PC-3 (cell line): ENCODE measurements at regions not wholly inside any gene's neighbourhood (a gene's known extent, or its start where the extent isn't known, plus 50 kb on each side); places are given as distances from the start of the nearest gene placed in this dataset.
A peak's percentile ranks its signal among the peaks of the same experiment; 100 is the strongest.

ENCODE experiments used
- ATAC-seq: fragments of 200-7000 bp; cut with Tn5 transposase; 2 replicates; pipeline ENCODE4 v1.9.1; 2020; ENCODE audit warnings: mild to moderate bottlenecking, moderate library complexity
- BruUV-seq: library from RNA; stranded (reverse); fragments of 400-500 nt; replicated peaks from 2 replicates; lab custom pipeline; 2021; lab: Mats Ljungman, UMichigan
- CTCF ChIA-PET: fragments of 300-600 bp; sonication (Branson Sonifier 250); formaldehyde crosslinking; loops from one replicate; lab custom pipeline; 2022; ENCODE audit warnings: antibody characterized with exemption; lab: Charles Lee
- POLR2A ChIA-PET: fragments of 300-600 bp; sonication (Branson Sonifier 250); formaldehyde crosslinking; loops from one replicate; lab custom pipeline; 2022; ENCODE audit warnings: antibody characterized with exemption; ENCODE audit not compliant: unreplicated experiment; lab: Charles Lee
- DNase-seq: peaks from one replicate; pipeline ENCODE4 v3.0.0-alpha.2; 2015
- H2AFZ ChIP-seq: fragments of 300-600 bp; sonication (generic); 2 replicates; pipeline ENCODE4 v1.6.0; 2016; ENCODE audit warnings: antibody characterized with exemption, low read length
- H3F3A ChIP-seq: fragments of 300-600 bp; sonication (generic); one replicate; pipeline ENCODE4 v1.6.0; 2017; ENCODE audit warnings: antibody characterized with exemption, low read length, control low read depth, mild to moderate bottlenecking; ENCODE audit not compliant: unreplicated experiment
- H3K27ac ChIP-seq: fragments of 300-600 bp; sonication (generic); 2 replicates; pipeline ENCODE4 v1.5.1; 2016; ENCODE audit warnings: mild to moderate bottlenecking, low read length
- H3K27me3 ChIP-seq: fragments of 300-600 bp; sonication (generic); 2 replicates; pipeline ENCODE4 v1.6.1; 2016; ENCODE audit warnings: low read length, mixed read lengths
- H3K36me3 ChIP-seq: fragments of 300-600 bp; sonication (generic); 2 replicates; pipeline ENCODE4 v1.6.1; 2016; ENCODE audit warnings: low read depth, mixed run types, low read length, mixed read lengths
- H3K4me1 ChIP-seq: fragments of 300-600 bp; sonication (generic); 2 replicates; pipeline ENCODE4 v1.5.1; 2016; ENCODE audit warnings: low read length; ENCODE audit not compliant: insufficient read depth
- H3K4me2 ChIP-seq: fragments of 300-600 bp; sonication (generic); 2 replicates; pipeline ENCODE4 v1.6.0; 2016; ENCODE audit warnings: low read length
- H3K4me3 ChIP-seq: fragments of 300-600 bp; sonication (generic); 2 replicates; pipeline ENCODE4 v1.5.1; 2016; ENCODE audit warnings: mild to moderate bottlenecking, low read length, mixed read lengths
- H3K79me2 ChIP-seq: fragments of 300-600 bp; sonication (generic); 2 replicates; pipeline ENCODE4 v1.6.1; 2017; ENCODE audit warnings: low read length, mixed read lengths
- H3K9ac ChIP-seq: fragments of 300-600 bp; sonication (generic); 2 replicates; pipeline ENCODE4 v1.6.0; 2016; ENCODE audit warnings: mild to moderate bottlenecking, low read length
- H3K9me2 ChIP-seq: fragments of 300-600 bp; sonication (generic); replicated peaks from 2 replicates; pipeline ENCODE4 v1.6.1; 2016; ENCODE audit warnings: mixed run types, low read length, mixed read lengths
- H3K9me3 ChIP-seq: fragments of 300-600 bp; sonication (generic); 2 replicates; pipeline ENCODE4 v1.6.1; 2016; ENCODE audit warnings: low read length, mixed read lengths
- H4K20me1 ChIP-seq: fragments of 300-600 bp; sonication (generic); 2 replicates; pipeline ENCODE4 v1.6.1; 2016; ENCODE audit warnings: low read length, mixed read lengths
- CTCF ChIP-seq: fragments of 300-600 bp; sonication (generic); conservative IDR thresholded peaks from 2 replicates; pipeline ENCODE4 v1.5.1; 2017; ENCODE audit warnings: antibody characterized with exemption, low read depth, mild to moderate bottlenecking, low read length
- EZH2 ChIP-seq: fragments of 300-600 bp; sonication (generic); IDR thresholded peaks from one replicate; pipeline ENCODE4 v1.6.1; 2017; ENCODE audit warnings: antibody characterized with exemption, mild to moderate bottlenecking, low read length; ENCODE audit not compliant: unreplicated experiment
- EZH2phosphoT487 ChIP-seq: fragments of 300-600 bp; sonication (generic); IDR thresholded peaks from 2 replicates; pipeline ENCODE4 v1.6.1; 2018; ENCODE audit warnings: mild to moderate bottlenecking, antibody characterized with exemption, low read length, borderline replicate concordance
- intact Hi-C: fragments of 100-400 bp; cut with micrococcal nuclease; formaldehyde crosslinking; loops from 2 replicates; pipeline ENCODE4 v1.9.0; 2023

- no peak overlapping the region for H3K4me2 ChIP-seq
- no TSS peak for BruUV-seq
- CTCF ChIA-PET = no interaction called here
- H3K27ac ChIP-seq = no peak overlapping the region
- no peaks in the 10 kb centered on the region for H4K20me1 ChIP-seq
- H3K9me2 ChIP-seq = no peaks in the 10 kb centered on the region
- H3K4me3 ChIP-seq = no peak overlapping the region
- H3K9me3 ChIP-seq = no peaks in the 10 kb centered on the region
- peaks cover 18% of the 10 kb centered on the region for H3K4me1 ChIP-seq
- peak overlapping the region; percentile 44; the same call in 1 of the 2 replicates for H2AFZ ChIP-seq
- no peaks in the 10 kb centered on the region for H3K36me3 ChIP-seq
- intact Hi-C loops = loop anchor here (5.0 to 10.0 kb wide), 2 partner anchors 32 to 50 kb away; no protein-coding TSS in a partner anchor
- POLR2A ChIA-PET = no interaction called here
- H3K79me2 ChIP-seq = no peaks in the 10 kb centered on the region
- H3K9ac ChIP-seq = no peak overlapping the region
- peak; percentile 46 for DNase-seq
- peak; percentile 58 for ATAC-seq
- no peak for TF ChIP-seq EZH2phosphoT487
- TF ChIP-seq CTCF = no peak
- no peaks in the 10 kb centered on the region for H3K27me3 ChIP-seq
- no peaks in the 10 kb centered on the region for H3F3A ChIP-seq
These were observed 477.8 kb downstream of the ANKRD50 start for GRCh38 chr4:124234771-124235170.

DNA sequence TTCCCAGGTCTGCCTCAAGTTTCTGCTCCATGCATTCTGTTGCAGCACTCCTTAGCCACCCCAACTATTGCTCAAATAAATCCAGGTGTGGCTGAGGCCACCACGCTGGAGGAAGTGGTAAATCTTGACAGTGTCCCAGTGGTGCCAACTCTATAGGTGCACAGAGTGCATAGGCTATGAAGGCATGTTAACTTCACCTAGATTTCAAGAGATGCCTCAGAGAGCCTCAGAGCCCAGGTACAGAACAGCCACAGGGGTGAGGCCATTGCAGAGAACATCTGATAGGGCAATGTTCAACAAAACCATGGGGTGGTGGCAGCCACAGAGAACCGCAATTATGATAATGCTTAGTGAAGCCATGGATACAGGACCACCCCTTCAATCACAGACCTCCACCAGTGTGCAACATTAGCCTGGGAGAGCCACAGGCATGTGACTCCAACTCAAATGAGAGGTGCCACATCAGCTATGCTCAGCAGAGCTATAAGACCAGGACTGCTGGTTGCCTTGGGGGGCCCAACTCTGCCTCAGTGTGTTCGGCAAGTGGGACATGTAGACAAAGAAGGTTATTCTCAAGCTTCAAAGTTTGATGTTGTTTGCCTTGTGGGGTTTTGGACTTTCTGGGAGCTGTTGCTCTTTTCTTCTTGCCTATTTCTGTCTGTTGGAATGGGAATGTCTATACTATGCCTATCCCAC is 468.7 kb downstream of the ANKRD50 start:
- Histone ChIP-seq H3K9me2 (no peaks in the 10 kb centered on the region), H2AFZ (no peak overlapping the region), H4K20me1 (no peaks in the 10 kb centered on the region), H3K9me3 (no peaks in the 10 kb centered on the region), H3F3A (no peaks in the 10 kb centered on the region), H3K36me3 (no peaks in the 10 kb centered on the region), H3K4me3 (no peak overlapping the region), H3K9ac (no peak overlapping the region), H3K79me2 (no peaks in the 10 kb centered on the region), H3K4me2 (no peak overlapping the region), H3K27me3 (no peaks in the 10 kb centered on the region), H3K4me1 (no peaks in the 10 kb centered on the region), H3K27ac (no peak overlapping the region)
- ATAC-seq (no peak), DNase-seq (no peak)
- intact Hi-C loops = no loop called here
- ChIA-PET POLR2A (no interaction called here), CTCF (no interaction called here)
- no peak for TF ChIP-seq CTCF
- no peak for TF ChIP-seq EZH2phosphoT487
- no peak for TF ChIP-seq EZH2
- BruUV-seq = no TSS peak

GRCh38 chr4:124253080-124253479 is 459.5 kb downstream of the ANKRD50 start:
- no peaks in the 10 kb centered on the region for H3K36me3 ChIP-seq
- DNase-seq (no peak), ATAC-seq (no peak)
- ChIA-PET CTCF (no interaction called here), POLR2A (no interaction called here)
- TF ChIP-seq EZH2phosphoT487 (no peak), EZH2 (no peak), CTCF (no peak)
- no peak overlapping the region for H3K4me3 ChIP-seq
- no peaks in the 10 kb centered on the region for H3K27me3 ChIP-seq
- no peaks in the 10 kb centered on the region for H3K9me2 ChIP-seq
- no peaks in the 10 kb centered on the region for H3K9me3 ChIP-seq
- intact Hi-C loops = no loop called here
- no peaks in the 10 kb centered on the region for H3F3A ChIP-seq
- H3K27ac ChIP-seq = no peak overlapping the region
- no peaks in the 10 kb centered on the region for H3K4me1 ChIP-seq
- H4K20me1 ChIP-seq = no peaks in the 10 kb centered on the region
- H2AFZ ChIP-seq = no peak overlapping the region
- no peak overlapping the region for H3K4me2 ChIP-seq
- H3K9ac ChIP-seq = no peak overlapping the region
- BruUV-seq = no TSS peak
- H3K79me2 ChIP-seq = no peaks in the 10 kb centered on the region
